Neural cell (in vitro differentiated cells): ENCODE measurements at regions not wholly inside any gene's neighbourhood (a gene's known extent, or its start where the extent isn't known, plus 50 kb on each side); places are given as distances from the start of the nearest gene placed in this dataset.

Experiments
- H2AFZ ChIP-seq: fragments of 200-600, 300-800 bp; sonication (generic), shearing (Covaris generic); 2 replicates; pipeline ENCODE4 v1.6.0; 2014; ENCODE audit warnings: low read depth, mild to moderate bottlenecking, antibody characterized with exemption, low read length, moderate library complexity
- H3F3A ChIP-seq: fragments of 200-600 bp; shearing (Covaris generic); 2 replicates; pipeline ENCODE4 v1.6.1; 2016; ENCODE audit warnings: mild to moderate bottlenecking, moderate library complexity, mixed read lengths, antibody characterized with exemption, low read length; ENCODE audit not compliant: insufficient read depth, poor library complexity, severe bottlenecking
- H3K27ac ChIP-seq: fragments of 200-600, 300-800 bp; sonication (generic), shearing (Covaris generic); 2 replicates; pipeline ENCODE4 v1.5.1; 2014; ENCODE audit warnings: mild to moderate bottlenecking, low read length, moderate library complexity
- H3K27me3 ChIP-seq: fragments of 300-800, 200-600 bp; sonication (generic), shearing (Covaris generic); 2 replicates; pipeline ENCODE4 v1.6.0; 2014; ENCODE audit warnings: mild to moderate bottlenecking, low read depth, low read length, moderate library complexity; ENCODE audit not compliant: insufficient read depth
- H3K36me3 ChIP-seq: fragments of 300-800, 200-600 bp; sonication (generic), shearing (Covaris generic); 2 replicates; pipeline ENCODE4 v1.5.1; 2014; ENCODE audit warnings: mild to moderate bottlenecking, antibody characterized with exemption, low read length, moderate library complexity; ENCODE audit not compliant: insufficient read depth
- H3K4me2 ChIP-seq: fragments of 300-800, 200-600 bp; sonication (generic), shearing (Covaris generic); 2 replicates; pipeline ENCODE4 v1.6.0; 2014; ENCODE audit warnings: mild to moderate bottlenecking, low read length
- H3K4me3 ChIP-seq: fragments of 300-800, 200-600 bp; sonication (generic), shearing (Covaris generic); 2 replicates; pipeline ENCODE4 v1.5.1; 2014; ENCODE audit warnings: mild to moderate bottlenecking, low read length, moderate library complexity
- H3K79me2 ChIP-seq: fragments of 200-600 bp; shearing (Covaris generic); replicated peaks from 2 replicates; pipeline ENCODE4 v1.6.0; 2014; ENCODE audit warnings: mild to moderate bottlenecking, low read length, moderate library complexity; ENCODE audit not compliant: insufficient read depth
- H3K9ac ChIP-seq: fragments of 300-800, 200-600 bp; sonication (generic), shearing (Covaris generic); 2 replicates; pipeline ENCODE4 v1.6.1; 2016; ENCODE audit warnings: mild to moderate bottlenecking, low read length, mixed read lengths
- H3K9me2 ChIP-seq: fragments of 200-600 bp; shearing (Covaris generic); 2 replicates; pipeline ENCODE4 v1.6.1; 2016; ENCODE audit warnings: mild to moderate bottlenecking, low read length, mixed read lengths; ENCODE audit not compliant: insufficient read depth
- H3K9me3 ChIP-seq: fragments of 200-600, 300-800 bp; sonication (generic), shearing (Covaris generic); 2 replicates; pipeline ENCODE4 v1.6.1; 2016; ENCODE audit warnings: mild to moderate bottlenecking, mixed run types, low read length, moderate library complexity, mixed read lengths
- H4K20me1 ChIP-seq: fragments of 200-600 bp; shearing (Covaris generic); 2 replicates; pipeline ENCODE4 v1.6.1; 2016; ENCODE audit warnings: mild to moderate bottlenecking, mixed run types; ENCODE audit not compliant: insufficient read depth
- EP300 ChIP-seq: fragments of 450-650 bp; conservative IDR thresholded peaks from 2 replicates; pipeline ENCODE4 v1.6.1; 2014; ENCODE audit warnings: antibody characterized with exemption, mild to moderate bottlenecking, moderate library complexity; ENCODE audit not compliant: poor library complexity, severe bottlenecking
- EZH2 ChIP-seq: fragments of 200-600, 300-800 bp; shearing (Covaris generic), sonication (generic); IDR thresholded peaks from 2 replicates; pipeline ENCODE4 v1.6.1; 2014; ENCODE audit warnings: antibody characterized with exemption, low read length, borderline replicate concordance, mild to moderate bottlenecking; ENCODE audit not compliant: insufficient read depth, poor library complexity, severe bottlenecking
- MXI1 ChIP-seq: fragments of 450-650 bp; conservative IDR thresholded peaks from 2 replicates; pipeline ENCODE4 v1.6.1; 2014; ENCODE audit warnings: antibody characterized with exemption, mild to moderate bottlenecking; ENCODE audit not compliant: poor library complexity, severe bottlenecking
- POLR2AphosphoS5 ChIP-seq: IDR thresholded peaks from 2 replicates; pipeline ENCODE4 v1.6.1; 2012
- RAD21 ChIP-seq: fragments of 450-650 bp; conservative IDR thresholded peaks from 2 replicates; pipeline ENCODE4 v1.6.1; 2014; ENCODE audit warnings: antibody characterized with exemption, mild to moderate bottlenecking, moderate library complexity
- SMC3 ChIP-seq: fragments of 450-650 bp; conservative IDR thresholded peaks from 2 replicates; pipeline ENCODE4 v1.6.1; 2014; ENCODE audit warnings: antibody characterized with exemption, mild to moderate bottlenecking, moderate library complexity; ENCODE audit not compliant: poor library complexity
- TAF1 ChIP-seq: IDR thresholded peaks from 2 replicates; pipeline ENCODE4 v1.6.1; 2012; ENCODE audit warnings: low read depth
- TF ChIP-seq, protein P1 (sequence below): fragments of 450-650 bp; IDR thresholded peaks from 2 replicates; pipeline ENCODE4 v1.5.1; 2014; ENCODE audit warnings: antibody characterized with exemption, mild to moderate bottlenecking, moderate library complexity; ENCODE audit not compliant: poor library complexity, severe bottlenecking
- TF ChIP-seq, protein P2 (sequence below): IDR thresholded peaks from 2 replicates; pipeline ENCODE4 v1.6.1; 2012; ENCODE audit warnings: borderline replicate concordance

DNA sequence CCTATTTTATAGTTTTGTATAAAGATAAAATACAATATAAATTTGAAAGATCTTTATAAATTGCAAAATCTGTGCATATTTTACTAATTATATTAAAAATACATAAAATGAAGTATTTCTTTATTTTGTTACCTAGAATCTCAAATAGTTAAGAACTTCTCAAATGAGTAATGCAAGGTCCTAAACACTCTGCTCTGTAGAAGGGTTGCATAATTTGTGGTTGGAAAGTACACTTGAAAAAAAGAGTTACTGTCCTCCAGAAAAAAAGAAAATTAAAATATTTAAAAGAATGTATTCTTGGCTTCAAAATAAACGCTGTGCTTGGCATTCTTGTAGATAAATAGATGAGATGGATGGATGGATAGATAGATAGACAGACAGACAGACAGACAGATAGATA, 428.8 kb upstream of the CDH6 start:
- Histone ChIP-seq H3K4me3 (no peak overlapping the region), H3K9me3 (no peaks in the 10 kb centered on the region), H3K9ac (no peak overlapping the region), H3K79me2 (no peaks in the 10 kb centered on the region), H3F3A (no peaks in the 10 kb centered on the region), H3K27me3 (no peaks in the 10 kb centered on the region), H3K4me2 (no peak overlapping the region), H2AFZ (no peak overlapping the region), H3K27ac (no peak overlapping the region), H3K9me2 (no peaks in the 10 kb centered on the region), H4K20me1 (no peaks in the 10 kb centered on the region), H3K36me3 (no peaks in the 10 kb centered on the region)
- TF ChIP-seq MXI1 (no peak), POLR2AphosphoS5 (no peak), EP300 (no peak), EZH2 (no peak)

DNA sequence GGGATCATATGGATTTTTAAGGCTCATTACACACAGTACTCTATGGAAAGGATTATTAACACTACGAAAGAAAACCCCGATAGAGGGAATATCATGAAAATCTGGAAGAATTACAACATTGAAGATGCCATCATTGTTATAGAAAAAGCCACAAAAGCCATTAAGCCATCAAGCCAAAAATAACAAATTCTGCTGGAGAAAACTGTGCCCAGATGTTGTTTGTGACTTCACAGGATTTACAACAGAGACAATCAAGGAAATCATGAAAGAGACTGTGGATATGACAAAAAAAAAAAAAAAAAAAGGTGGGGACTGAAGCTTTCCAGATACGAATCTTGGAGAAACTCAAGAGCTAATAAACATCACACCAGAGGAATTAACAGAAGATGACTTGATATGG, 433.8 kb upstream of the CDH6 start:
- Histone ChIP-seq H3K9ac (no peak overlapping the region), H3K79me2 (no peaks in the 10 kb centered on the region), H3K27me3 (no peaks in the 10 kb centered on the region), H3K36me3 (no peaks in the 10 kb centered on the region), H4K20me1 (no peaks in the 10 kb centered on the region), H3K9me2 (no peaks in the 10 kb centered on the region), H3K9me3 (no peaks in the 10 kb centered on the region), H3K4me2 (no peak overlapping the region), H3K27ac (no peak overlapping the region), H3K4me3 (no peak overlapping the region), H2AFZ (no peak overlapping the region), H3F3A (no peaks in the 10 kb centered on the region)
- no peak for TF ChIP-seq POLR2AphosphoS5

DNA sequence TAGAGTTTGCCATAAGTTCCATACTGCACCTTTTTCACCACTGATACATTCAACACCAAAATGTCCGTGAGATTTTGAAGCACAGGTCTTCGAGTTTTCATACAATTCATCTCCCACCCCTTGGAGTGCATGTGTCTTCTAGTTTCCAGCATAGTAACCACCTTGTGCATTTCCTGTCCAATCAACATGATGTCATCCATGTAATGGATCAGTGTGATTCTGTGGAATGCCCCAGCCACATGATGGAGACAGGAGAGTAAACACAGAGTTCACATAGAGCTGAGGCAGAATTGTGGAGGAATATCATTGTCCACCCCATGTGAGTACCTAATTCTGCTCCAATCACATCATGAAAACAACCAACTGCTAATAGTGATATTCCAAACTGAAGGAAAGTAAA, 441.5 kb upstream of the CDH6 start:
- Histone ChIP-seq H3K27ac (no peak overlapping the region), H3K9ac (no peak overlapping the region), H3K27me3 (no peaks in the 10 kb centered on the region), H3F3A (no peaks in the 10 kb centered on the region), H4K20me1 (no peaks in the 10 kb centered on the region), H3K9me3 (no peaks in the 10 kb centered on the region), H3K9me2 (no peaks in the 10 kb centered on the region), H3K4me3 (no peak overlapping the region), H3K79me2 (no peaks in the 10 kb centered on the region), H3K4me2 (no peak overlapping the region), H2AFZ (no peak overlapping the region), H3K36me3 (no peaks in the 10 kb centered on the region)
- TF ChIP-seq RAD21 = no peak
- no peak for TF ChIP-seq EZH2
- no peak for TF ChIP-seq EP300
- no peak for TF ChIP-seq POLR2AphosphoS5
- TF ChIP-seq, protein P1, sequence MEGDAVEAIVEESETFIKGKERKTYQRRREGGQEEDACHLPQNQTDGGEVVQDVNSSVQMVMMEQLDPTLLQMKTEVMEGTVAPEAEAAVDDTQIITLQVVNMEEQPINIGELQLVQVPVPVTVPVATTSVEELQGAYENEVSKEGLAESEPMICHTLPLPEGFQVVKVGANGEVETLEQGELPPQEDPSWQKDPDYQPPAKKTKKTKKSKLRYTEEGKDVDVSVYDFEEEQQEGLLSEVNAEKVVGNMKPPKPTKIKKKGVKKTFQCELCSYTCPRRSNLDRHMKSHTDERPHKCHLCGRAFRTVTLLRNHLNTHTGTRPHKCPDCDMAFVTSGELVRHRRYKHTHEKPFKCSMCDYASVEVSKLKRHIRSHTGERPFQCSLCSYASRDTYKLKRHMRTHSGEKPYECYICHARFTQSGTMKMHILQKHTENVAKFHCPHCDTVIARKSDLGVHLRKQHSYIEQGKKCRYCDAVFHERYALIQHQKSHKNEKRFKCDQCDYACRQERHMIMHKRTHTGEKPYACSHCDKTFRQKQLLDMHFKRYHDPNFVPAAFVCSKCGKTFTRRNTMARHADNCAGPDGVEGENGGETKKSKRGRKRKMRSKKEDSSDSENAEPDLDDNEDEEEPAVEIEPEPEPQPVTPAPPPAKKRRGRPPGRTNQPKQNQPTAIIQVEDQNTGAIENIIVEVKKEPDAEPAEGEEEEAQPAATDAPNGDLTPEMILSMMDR = no peak
- no peak for TF ChIP-seq TAF1
- TF ChIP-seq, protein P2, sequence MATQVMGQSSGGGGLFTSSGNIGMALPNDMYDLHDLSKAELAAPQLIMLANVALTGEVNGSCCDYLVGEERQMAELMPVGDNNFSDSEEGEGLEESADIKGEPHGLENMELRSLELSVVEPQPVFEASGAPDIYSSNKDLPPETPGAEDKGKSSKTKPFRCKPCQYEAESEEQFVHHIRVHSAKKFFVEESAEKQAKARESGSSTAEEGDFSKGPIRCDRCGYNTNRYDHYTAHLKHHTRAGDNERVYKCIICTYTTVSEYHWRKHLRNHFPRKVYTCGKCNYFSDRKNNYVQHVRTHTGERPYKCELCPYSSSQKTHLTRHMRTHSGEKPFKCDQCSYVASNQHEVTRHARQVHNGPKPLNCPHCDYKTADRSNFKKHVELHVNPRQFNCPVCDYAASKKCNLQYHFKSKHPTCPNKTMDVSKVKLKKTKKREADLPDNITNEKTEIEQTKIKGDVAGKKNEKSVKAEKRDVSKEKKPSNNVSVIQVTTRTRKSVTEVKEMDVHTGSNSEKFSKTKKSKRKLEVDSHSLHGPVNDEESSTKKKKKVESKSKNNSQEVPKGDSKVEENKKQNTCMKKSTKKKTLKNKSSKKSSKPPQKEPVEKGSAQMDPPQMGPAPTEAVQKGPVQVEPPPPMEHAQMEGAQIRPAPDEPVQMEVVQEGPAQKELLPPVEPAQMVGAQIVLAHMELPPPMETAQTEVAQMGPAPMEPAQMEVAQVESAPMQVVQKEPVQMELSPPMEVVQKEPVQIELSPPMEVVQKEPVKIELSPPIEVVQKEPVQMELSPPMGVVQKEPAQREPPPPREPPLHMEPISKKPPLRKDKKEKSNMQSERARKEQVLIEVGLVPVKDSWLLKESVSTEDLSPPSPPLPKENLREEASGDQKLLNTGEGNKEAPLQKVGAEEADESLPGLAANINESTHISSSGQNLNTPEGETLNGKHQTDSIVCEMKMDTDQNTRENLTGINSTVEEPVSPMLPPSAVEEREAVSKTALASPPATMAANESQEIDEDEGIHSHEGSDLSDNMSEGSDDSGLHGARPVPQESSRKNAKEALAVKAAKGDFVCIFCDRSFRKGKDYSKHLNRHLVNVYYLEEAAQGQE = no peak
- no peak for TF ChIP-seq MXI1
- TF ChIP-seq SMC3 = no peak
